ENCODE measurements at regions not wholly inside any gene's neighbourhood (a gene's known extent, or its start where the extent isn't known, plus 50 kb on each side); places are given as distances from the start of the nearest gene placed in this dataset.

GRCh38 chr2:16416651-16417050 is 249.0 kb downstream of the CYRIA start:
- TF ChIP-seq, protein P1, sequence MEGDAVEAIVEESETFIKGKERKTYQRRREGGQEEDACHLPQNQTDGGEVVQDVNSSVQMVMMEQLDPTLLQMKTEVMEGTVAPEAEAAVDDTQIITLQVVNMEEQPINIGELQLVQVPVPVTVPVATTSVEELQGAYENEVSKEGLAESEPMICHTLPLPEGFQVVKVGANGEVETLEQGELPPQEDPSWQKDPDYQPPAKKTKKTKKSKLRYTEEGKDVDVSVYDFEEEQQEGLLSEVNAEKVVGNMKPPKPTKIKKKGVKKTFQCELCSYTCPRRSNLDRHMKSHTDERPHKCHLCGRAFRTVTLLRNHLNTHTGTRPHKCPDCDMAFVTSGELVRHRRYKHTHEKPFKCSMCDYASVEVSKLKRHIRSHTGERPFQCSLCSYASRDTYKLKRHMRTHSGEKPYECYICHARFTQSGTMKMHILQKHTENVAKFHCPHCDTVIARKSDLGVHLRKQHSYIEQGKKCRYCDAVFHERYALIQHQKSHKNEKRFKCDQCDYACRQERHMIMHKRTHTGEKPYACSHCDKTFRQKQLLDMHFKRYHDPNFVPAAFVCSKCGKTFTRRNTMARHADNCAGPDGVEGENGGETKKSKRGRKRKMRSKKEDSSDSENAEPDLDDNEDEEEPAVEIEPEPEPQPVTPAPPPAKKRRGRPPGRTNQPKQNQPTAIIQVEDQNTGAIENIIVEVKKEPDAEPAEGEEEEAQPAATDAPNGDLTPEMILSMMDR (IDR thresholded peaks at IDR 0.05; ENCODE audit: control extremely low read depth in 1 of 3, insufficient read depth in 1 of 3, low read depth in 1 of 3, low read length in 3 of 3) = no peak
- TF ChIP-seq POLR2AphosphoS5 (IDR thresholded peaks at IDR 0.05; ENCODE audit: low read depth, low read length) = no peak
- TF ChIP-seq, protein P2, sequence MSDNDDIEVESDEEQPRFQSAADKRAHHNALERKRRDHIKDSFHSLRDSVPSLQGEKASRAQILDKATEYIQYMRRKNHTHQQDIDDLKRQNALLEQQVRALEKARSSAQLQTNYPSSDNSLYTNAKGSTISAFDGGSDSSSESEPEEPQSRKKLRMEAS (IDR thresholded peaks at IDR 0.05) = no peak
- no peak for TF ChIP-seq EP300 (IDR thresholded peaks at IDR 0.05; ENCODE audit: borderline replicate concordance in 1 of 2, low read depth in 2 of 2, low read length in 2 of 2)
- TF ChIP-seq CREB1 (IDR thresholded peaks at IDR 0.05) = no peak
- no peak for TF ChIP-seq POLR2A (IDR thresholded peaks at IDR 0.05; ENCODE audit: control extremely low read depth in 1 of 2, low read depth in 2 of 2, low read length in 2 of 2)
- TF ChIP-seq EZH2 (IDR thresholded peaks at IDR 0.05; ENCODE audit: low read depth, low read length, severe bottlenecking) = no peak
- TF ChIP-seq JUN (IDR thresholded peaks at IDR 0.05; ENCODE audit: low read depth, low read length) = no peak
- TF ChIP-seq PHF8 (conservative IDR thresholded peaks at IDR 0.05; ENCODE audit: low read depth, low read length) = no peak
- TF ChIP-seq, protein P3, sequence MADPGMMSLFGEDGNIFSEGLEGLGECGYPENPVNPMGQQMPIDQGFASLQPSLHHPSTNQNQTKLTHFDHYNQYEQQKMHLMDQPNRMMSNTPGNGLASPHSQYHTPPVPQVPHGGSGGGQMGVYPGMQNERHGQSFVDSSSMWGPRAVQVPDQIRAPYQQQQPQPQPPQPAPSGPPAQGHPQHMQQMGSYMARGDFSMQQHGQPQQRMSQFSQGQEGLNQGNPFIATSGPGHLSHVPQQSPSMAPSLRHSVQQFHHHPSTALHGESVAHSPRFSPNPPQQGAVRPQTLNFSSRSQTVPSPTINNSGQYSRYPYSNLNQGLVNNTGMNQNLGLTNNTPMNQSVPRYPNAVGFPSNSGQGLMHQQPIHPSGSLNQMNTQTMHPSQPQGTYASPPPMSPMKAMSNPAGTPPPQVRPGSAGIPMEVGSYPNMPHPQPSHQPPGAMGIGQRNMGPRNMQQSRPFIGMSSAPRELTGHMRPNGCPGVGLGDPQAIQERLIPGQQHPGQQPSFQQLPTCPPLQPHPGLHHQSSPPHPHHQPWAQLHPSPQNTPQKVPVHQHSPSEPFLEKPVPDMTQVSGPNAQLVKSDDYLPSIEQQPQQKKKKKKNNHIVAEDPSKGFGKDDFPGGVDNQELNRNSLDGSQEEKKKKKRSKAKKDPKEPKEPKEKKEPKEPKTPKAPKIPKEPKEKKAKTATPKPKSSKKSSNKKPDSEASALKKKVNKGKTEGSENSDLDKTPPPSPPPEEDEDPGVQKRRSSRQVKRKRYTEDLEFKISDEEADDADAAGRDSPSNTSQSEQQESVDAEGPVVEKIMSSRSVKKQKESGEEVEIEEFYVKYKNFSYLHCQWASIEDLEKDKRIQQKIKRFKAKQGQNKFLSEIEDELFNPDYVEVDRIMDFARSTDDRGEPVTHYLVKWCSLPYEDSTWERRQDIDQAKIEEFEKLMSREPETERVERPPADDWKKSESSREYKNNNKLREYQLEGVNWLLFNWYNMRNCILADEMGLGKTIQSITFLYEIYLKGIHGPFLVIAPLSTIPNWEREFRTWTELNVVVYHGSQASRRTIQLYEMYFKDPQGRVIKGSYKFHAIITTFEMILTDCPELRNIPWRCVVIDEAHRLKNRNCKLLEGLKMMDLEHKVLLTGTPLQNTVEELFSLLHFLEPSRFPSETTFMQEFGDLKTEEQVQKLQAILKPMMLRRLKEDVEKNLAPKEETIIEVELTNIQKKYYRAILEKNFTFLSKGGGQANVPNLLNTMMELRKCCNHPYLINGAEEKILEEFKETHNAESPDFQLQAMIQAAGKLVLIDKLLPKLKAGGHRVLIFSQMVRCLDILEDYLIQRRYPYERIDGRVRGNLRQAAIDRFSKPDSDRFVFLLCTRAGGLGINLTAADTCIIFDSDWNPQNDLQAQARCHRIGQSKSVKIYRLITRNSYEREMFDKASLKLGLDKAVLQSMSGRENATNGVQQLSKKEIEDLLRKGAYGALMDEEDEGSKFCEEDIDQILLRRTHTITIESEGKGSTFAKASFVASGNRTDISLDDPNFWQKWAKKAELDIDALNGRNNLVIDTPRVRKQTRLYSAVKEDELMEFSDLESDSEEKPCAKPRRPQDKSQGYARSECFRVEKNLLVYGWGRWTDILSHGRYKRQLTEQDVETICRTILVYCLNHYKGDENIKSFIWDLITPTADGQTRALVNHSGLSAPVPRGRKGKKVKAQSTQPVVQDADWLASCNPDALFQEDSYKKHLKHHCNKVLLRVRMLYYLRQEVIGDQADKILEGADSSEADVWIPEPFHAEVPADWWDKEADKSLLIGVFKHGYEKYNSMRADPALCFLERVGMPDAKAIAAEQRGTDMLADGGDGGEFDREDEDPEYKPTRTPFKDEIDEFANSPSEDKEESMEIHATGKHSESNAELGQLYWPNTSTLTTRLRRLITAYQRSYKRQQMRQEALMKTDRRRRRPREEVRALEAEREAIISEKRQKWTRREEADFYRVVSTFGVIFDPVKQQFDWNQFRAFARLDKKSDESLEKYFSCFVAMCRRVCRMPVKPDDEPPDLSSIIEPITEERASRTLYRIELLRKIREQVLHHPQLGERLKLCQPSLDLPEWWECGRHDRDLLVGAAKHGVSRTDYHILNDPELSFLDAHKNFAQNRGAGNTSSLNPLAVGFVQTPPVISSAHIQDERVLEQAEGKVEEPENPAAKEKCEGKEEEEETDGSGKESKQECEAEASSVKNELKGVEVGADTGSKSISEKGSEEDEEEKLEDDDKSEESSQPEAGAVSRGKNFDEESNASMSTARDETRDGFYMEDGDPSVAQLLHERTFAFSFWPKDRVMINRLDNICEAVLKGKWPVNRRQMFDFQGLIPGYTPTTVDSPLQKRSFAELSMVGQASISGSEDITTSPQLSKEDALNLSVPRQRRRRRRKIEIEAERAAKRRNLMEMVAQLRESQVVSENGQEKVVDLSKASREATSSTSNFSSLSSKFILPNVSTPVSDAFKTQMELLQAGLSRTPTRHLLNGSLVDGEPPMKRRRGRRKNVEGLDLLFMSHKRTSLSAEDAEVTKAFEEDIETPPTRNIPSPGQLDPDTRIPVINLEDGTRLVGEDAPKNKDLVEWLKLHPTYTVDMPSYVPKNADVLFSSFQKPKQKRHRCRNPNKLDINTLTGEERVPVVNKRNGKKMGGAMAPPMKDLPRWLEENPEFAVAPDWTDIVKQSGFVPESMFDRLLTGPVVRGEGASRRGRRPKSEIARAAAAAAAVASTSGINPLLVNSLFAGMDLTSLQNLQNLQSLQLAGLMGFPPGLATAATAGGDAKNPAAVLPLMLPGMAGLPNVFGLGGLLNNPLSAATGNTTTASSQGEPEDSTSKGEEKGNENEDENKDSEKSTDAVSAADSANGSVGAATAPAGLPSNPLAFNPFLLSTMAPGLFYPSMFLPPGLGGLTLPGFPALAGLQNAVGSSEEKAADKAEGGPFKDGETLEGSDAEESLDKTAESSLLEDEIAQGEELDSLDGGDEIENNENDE (IDR thresholded peaks at IDR 0.05; ENCODE audit: insufficient replicate concordance, low read length) = no peak
- TF ChIP-seq SIN3A (conservative IDR thresholded peaks at IDR 0.05 in 1 of 2, IDR thresholded peaks at IDR 0.05 in 1 of 2; ENCODE audit: low read depth in 1 of 2, low read length in 2 of 2) = no peak

Data from H1 (cell line).